HG02973 (cell line): ENCODE measurements at regions not wholly inside any gene's neighbourhood (a gene's known extent, or its start where the extent isn't known, plus 50 kb on each side); places are given as distances from the start of the nearest gene placed in this dataset.
"Not testable (repeated sequence)": the region's sequence is repeated elsewhere in the genome, so short reads cannot be mapped to it uniquely, and the experiment has no call there.

Source experiments
- ATAC-seq: cut with Tn5 transposase; IDR thresholded peaks from one replicate; pipeline ENCODE4 v1.9.1; 2021; ENCODE audit warnings: moderate library complexity; ENCODE audit not compliant: unreplicated experiment

DNA sequence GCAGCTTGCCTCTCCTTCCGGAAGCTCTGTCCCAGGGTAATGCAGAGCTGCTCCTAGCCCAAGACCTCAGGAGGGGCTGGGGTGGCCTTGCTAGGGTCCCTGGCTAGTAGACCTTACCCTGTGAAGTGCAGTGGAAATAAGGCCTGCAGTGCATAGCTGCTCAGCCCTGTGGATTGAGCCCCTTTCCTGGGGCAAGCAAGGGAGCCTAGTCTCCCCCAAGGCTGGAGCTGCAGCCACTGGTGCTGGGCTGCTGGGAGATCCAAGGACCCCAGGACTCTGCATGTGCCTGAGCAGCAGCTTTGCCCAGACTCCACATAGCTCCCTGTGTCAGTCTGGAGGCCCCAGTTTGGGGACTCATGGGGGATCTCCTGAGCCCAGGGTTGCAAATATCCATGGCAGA, 57.9 kb downstream of the FANCF start:
- no peak for ATAC-seq

DNA sequence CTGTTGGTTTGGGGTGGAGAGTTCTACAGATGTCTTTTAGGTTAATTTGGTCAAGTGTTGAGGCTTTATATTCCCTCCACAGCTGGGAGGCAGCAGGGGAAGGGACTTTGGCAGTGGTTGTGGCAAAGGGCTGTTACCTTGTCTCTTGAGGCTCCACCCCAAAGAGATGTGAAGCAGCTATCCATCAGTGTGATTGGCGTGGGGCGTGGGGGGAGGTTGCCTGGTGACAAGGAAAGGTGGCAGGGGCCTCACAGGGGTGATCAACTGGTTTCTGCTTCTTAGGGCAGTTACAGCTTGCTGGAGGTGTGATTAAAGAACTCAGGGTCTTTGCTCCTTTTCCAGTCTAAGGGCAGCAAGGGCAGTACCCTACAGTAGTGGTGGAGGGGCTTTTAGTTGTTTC, 59.3 kb downstream of the FANCF start:
- no peak for ATAC-seq

DNA sequence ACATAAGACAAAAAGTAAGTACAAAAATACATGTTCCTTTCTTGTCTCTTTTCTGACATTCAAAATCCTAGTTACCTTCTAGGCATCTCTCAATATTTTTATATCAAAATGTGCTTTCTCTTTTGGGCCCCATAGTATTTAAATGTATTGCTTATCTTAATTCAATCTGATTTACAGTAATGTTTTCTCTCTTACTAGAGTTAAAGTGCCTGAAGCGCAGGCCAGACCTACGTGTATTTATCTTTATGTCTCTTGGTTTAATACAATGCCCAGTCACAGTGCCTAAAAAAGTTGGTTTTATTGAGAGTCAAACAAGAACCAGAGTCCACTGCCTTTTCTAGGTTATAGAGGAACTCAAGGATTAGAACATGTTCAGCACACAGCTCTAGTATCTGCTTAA, 64.3 kb downstream of the FANCF start:
- ATAC-seq: no peak

- no peak for ATAC-seq
Measured at GRCh38 chr11:22559416-22559815, 66.2 kb downstream of the FANCF start.

- no peak for ATAC-seq
Measured at GRCh38 chr11:22558664-22559063, 67.0 kb downstream of the FANCF start.

GRCh38 chr11:22556381-22556780, 69.2 kb downstream of the FANCF start:
- no peak for ATAC-seq

DNA sequence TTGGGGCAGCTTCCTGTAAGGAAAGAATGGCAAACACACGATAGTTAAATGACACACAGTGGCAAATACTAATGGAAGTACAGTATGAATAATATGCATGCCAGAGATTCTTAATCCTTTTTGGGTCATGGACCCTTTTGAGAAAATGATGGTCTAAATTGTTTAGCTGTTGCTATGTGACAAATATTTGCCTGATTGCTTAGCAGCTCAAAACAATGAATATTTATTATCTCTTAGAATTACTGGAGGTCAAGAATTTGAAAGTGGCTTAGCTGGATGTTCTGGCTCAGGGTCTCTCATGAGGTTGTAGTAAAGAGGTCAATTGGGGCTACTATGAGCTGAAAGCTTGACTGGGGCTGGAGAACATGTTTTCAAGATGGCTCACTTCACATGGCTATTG, 69.7 kb downstream of the FANCF start:
- ATAC-seq: no peak

GRCh38 chr11:22554221-22554620, 71.4 kb downstream of the FANCF start:
- peak; percentile 83 for ATAC-seq

- no peak for ATAC-seq
Measured at GRCh38 chr11:22552885-22553284, 72.7 kb downstream of the FANCF start.

GRCh38 chr11:22546746-22547145, 78.9 kb downstream of the FANCF start:
- no peak for ATAC-seq

GRCh38 chr11:22543261-22543660, 82.4 kb downstream of the FANCF start:
- ATAC-seq: no peak

- no peak for ATAC-seq
Measured at GRCh38 chr11:22539821-22540256, 85.8 kb downstream of the FANCF start.

GRCh38 chr11:22536071-22536470, 89.6 kb downstream of the FANCF start:
- no peak for ATAC-seq

DNA sequence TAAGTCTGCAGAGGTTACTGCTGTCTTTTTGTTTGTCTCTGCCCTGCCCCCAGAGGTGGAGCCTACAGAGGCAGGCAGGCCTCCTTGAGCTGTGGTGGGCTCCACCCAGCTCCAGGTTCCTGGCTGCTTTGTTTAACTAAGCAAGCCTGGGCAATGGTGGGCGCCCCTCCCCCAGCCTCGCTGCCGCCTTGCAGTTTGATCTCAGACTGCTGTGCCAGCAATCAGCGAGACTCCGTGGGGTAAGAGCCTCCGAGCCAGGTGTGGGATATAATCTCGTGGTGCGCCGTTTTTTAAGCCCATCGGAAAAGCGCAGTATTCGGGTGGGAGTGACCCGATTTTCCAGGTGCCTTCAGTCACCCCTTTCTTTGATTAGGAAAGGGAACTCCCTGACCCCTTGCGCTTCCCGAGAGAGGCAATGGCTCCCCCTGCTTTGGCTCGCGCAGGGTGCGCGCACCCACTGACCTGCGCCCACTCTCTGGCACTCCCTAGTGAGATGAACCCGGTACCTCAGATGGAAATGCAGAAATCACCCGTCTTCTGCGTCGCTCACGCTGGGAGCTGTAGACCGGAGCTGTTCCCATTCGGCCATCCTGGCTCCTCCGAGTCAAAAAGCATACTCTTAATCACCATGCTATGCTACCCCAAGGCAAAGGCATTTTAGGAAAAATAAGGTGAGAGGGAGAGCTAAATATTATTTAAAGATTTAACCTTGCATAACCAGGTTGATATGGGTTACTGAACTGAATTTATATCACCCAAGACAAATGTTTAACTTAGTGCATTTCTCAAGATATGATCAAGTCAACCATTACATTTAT, 96.8 kb downstream of the FANCF start:
- not testable (repeated sequence) for ATAC-seq

DNA sequence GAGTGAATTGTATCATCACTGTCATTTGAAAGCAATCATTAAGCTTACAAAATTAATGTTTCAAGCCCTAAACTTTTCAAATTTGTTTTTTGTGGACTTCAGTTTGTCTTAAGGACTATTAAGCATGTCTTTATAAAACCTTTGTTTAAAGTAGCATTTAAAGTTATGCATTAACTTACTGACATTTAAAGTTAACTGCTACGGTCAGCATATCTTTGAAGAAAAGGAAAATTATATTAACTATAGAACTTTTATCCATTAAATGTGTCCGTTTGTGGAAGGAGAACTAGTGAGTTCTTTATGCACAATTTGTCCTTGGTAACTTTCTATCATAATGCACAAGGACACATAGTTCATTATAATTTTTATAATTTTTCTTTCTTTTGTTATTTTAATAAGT, 103.4 kb downstream of the FANCF start:
- no peak for ATAC-seq

DNA sequence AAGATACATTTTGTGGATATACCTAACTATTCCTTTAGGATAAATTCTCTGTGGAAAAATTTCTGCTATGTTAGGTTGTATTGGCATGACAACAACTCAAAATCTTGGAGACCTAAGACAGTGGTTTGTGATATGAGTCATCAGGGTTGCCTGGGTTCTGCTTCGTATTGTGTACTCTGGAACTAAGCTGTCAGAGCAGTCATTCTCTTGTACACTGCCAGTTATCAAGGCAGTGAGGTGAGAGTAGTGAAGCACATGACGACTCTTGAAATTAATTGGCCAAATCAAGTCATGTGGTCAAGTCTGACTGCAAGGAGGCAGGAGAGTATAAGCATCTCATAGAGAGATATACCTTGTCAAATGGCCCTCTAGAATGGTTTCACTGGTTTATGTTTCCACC, 104.4 kb downstream of the FANCF start:
- ATAC-seq: peak; percentile 91

DNA sequence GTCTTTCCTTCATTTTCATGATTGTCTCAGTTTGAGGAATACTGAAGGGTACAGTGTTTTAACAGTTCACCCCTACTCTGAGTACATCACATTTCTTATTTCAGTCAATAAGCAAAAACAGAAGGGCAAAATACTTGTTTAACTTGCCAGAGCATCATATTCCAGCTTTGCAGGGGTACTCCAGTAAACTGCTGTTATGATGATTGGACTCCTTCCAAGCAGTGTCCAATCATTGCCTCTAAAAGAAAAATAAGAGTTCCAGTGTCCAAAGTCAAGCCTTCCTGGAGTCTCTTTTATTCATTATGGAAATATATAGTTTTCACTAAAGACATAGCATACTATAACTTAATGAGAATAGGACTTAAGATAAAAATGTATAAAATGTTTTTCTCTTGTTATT, 105.1 kb downstream of the FANCF start:
- ATAC-seq: no peak

GRCh38 chr11:22518344-22518743, 107.3 kb downstream of the FANCF start:
- not testable (repeated sequence) for ATAC-seq

DNA sequence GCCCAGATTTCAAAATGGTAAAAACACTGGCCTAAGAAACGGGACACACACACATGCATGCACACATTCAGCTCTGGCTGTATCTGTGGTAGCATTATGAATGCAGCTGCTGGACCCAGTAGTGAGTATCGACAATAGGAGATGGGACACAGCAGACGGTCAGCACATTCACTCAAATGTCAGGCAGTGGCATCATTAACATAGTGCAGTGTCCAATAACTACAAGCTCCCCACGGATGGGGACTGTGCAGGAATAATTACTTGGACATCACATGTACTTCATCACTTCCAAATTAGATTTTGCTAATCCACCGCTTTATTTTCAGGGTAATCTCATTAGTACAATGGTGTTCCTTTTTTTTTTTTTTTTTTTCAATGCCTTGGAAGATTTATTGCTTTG, 109.5 kb downstream of the FANCF start:
- no peak for ATAC-seq

DNA sequence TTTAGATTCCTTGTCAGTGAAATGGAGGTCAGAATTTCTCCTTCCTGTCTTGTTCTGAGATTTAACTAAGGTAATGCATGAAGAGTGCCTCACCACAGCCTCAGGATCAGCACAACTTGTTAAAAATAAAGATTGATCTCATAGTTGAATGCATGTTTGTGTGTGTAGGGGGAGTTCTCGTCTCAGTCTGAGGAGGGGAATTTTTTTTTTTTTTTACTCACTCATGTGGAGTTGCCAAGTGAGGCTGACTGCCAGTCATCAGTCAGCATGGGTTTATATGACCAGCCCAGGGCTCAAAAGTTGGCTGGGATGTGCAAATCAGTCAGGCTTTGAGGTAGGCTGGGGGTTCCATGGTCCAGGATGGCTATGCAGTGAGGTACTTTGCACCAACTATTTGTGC, 113.2 kb downstream of the FANCF start:
- ATAC-seq: no peak

GRCh38 chr11:22510741-22511140, 114.9 kb downstream of the FANCF start:
- ATAC-seq: no peak

- no peak for ATAC-seq
Measured at GRCh38 chr11:22510010-22510409, 115.6 kb downstream of the FANCF start.

- ATAC-seq: no peak
Measured at GRCh38 chr11:22508665-22509064, 117.0 kb downstream of the FANCF start.
